HL-60 (cell line): ENCODE measurements at regions not wholly inside any gene's neighbourhood (a gene's known extent, or its start where the extent isn't known, plus 50 kb on each side); places are given as distances from the start of the nearest gene placed in this dataset.

ENCODE experiments used
- GABPA ChIP-seq: IDR thresholded peaks from 2 replicates; pipeline ENCODE4 v1.6.1; 2012; ENCODE audit warnings: low read depth
- POLR2AphosphoS5 ChIP-seq: IDR thresholded peaks from 2 replicates; pipeline ENCODE4 v1.6.1; 2012; ENCODE audit warnings: low read depth
- SPI1 ChIP-seq: IDR thresholded peaks from 2 replicates; pipeline ENCODE4 v1.6.1; 2012; ENCODE audit warnings: low read depth, mild to moderate bottlenecking, borderline replicate concordance
- TF ChIP-seq, protein P1 (sequence below): IDR thresholded peaks from one replicate; pipeline ENCODE4 v1.5.1; 2011; ENCODE audit warnings: low read length, control low read depth, inconsistent platforms; ENCODE audit not compliant: insufficient read depth
- TF ChIP-seq, protein P2 (sequence below): IDR thresholded peaks from 2 replicates; pipeline ENCODE4 v1.6.1; 2012; ENCODE audit warnings: low read depth; ENCODE audit not compliant: insufficient replicate concordance

DNA sequence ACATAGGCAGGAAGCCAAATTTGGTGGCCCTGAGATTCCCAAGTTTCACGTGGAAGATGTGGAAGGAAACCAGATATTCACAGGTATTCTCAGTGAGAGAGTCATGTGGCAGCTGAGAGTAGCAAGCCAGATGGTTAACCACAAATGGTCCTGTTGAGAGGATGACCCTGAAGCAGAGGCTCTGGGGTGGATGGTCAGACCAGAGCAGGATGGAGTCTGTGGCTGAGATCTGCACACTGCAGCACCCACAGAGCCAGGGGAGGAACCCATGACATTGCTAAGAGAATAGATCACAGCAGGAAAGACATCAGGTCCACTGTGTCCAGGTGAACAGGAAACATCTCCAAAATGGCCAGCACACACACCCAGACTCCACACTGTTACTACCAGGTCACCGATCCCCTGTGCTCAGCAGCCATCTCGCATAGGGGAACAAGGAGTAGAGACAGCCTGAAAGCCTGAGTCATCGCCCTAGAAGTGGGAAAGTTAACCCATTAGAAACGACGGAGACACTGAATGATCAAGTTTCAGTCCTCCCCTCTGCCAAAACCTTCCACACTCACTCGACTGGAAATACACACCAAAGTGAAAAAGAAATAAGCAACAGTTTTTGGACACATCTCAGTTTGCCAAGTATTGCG lies 160.0 kb downstream of the RBM26 start:
- TF ChIP-seq, protein P1, sequence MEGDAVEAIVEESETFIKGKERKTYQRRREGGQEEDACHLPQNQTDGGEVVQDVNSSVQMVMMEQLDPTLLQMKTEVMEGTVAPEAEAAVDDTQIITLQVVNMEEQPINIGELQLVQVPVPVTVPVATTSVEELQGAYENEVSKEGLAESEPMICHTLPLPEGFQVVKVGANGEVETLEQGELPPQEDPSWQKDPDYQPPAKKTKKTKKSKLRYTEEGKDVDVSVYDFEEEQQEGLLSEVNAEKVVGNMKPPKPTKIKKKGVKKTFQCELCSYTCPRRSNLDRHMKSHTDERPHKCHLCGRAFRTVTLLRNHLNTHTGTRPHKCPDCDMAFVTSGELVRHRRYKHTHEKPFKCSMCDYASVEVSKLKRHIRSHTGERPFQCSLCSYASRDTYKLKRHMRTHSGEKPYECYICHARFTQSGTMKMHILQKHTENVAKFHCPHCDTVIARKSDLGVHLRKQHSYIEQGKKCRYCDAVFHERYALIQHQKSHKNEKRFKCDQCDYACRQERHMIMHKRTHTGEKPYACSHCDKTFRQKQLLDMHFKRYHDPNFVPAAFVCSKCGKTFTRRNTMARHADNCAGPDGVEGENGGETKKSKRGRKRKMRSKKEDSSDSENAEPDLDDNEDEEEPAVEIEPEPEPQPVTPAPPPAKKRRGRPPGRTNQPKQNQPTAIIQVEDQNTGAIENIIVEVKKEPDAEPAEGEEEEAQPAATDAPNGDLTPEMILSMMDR = no peak
- TF ChIP-seq POLR2AphosphoS5 (no peak), GABPA (no peak), SPI1 (no peak)
- TF ChIP-seq, protein P2, sequence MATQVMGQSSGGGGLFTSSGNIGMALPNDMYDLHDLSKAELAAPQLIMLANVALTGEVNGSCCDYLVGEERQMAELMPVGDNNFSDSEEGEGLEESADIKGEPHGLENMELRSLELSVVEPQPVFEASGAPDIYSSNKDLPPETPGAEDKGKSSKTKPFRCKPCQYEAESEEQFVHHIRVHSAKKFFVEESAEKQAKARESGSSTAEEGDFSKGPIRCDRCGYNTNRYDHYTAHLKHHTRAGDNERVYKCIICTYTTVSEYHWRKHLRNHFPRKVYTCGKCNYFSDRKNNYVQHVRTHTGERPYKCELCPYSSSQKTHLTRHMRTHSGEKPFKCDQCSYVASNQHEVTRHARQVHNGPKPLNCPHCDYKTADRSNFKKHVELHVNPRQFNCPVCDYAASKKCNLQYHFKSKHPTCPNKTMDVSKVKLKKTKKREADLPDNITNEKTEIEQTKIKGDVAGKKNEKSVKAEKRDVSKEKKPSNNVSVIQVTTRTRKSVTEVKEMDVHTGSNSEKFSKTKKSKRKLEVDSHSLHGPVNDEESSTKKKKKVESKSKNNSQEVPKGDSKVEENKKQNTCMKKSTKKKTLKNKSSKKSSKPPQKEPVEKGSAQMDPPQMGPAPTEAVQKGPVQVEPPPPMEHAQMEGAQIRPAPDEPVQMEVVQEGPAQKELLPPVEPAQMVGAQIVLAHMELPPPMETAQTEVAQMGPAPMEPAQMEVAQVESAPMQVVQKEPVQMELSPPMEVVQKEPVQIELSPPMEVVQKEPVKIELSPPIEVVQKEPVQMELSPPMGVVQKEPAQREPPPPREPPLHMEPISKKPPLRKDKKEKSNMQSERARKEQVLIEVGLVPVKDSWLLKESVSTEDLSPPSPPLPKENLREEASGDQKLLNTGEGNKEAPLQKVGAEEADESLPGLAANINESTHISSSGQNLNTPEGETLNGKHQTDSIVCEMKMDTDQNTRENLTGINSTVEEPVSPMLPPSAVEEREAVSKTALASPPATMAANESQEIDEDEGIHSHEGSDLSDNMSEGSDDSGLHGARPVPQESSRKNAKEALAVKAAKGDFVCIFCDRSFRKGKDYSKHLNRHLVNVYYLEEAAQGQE = no peak
